ENCODE measurements at regions not wholly inside any gene's neighbourhood (a gene's known extent, or its start where the extent isn't known, plus 50 kb on each side); places are given as distances from the start of the nearest gene placed in this dataset.

DNA sequence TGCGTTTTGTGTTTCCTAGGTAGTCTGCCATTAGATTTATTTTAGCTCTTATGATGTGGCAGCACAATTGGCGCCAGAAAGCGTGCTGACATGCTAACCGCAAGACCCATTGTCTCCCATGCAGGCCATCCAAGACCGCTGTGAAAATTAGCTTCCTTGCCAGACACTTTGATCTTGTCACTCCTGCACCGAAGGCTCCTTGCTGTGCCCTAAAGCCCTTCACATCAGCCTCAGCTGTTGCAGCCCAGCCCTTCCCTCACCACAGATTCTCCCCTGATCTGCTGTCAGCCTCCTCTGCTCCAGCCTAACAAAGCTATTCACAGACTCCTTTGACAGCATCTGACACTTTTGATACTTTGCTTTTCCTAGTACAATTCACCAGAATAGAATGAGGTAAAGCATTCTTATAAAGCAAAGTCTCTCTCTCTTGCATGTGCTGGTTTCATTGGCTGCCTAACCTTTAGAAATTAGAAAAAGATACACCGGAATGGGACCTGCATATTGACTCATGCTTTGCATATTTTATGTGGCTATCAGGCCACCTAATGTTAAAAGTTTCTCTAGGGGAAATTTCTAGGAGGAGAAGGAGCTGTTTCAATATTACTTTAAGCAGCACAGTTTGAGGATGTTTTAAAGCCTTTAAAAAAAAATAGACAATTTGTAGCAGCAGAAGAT, 280.3 kb upstream of the FMN2 start:
- TF ChIP-seq, protein P1, sequence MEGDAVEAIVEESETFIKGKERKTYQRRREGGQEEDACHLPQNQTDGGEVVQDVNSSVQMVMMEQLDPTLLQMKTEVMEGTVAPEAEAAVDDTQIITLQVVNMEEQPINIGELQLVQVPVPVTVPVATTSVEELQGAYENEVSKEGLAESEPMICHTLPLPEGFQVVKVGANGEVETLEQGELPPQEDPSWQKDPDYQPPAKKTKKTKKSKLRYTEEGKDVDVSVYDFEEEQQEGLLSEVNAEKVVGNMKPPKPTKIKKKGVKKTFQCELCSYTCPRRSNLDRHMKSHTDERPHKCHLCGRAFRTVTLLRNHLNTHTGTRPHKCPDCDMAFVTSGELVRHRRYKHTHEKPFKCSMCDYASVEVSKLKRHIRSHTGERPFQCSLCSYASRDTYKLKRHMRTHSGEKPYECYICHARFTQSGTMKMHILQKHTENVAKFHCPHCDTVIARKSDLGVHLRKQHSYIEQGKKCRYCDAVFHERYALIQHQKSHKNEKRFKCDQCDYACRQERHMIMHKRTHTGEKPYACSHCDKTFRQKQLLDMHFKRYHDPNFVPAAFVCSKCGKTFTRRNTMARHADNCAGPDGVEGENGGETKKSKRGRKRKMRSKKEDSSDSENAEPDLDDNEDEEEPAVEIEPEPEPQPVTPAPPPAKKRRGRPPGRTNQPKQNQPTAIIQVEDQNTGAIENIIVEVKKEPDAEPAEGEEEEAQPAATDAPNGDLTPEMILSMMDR (IDR thresholded peaks at IDR 0.05) = no peak
- no peak for TF ChIP-seq POLR2AphosphoS5 (IDR thresholded peaks at IDR 0.05)
- TF ChIP-seq POLR2A (IDR thresholded peaks at IDR 0.05) = no peak
- TF ChIP-seq EP300 (IDR thresholded peaks at IDR 0.05) = no peak
- intact Hi-C loops (cut with DNase I; ENCODE audit: low total_unique reads) = no loop called here
- Histone ChIP-seq H3K36me3 (no peaks in the 10 kb centered on the region), H3K4me3 (no peak overlapping the region), H3K9me3 (no peaks in the 10 kb centered on the region), H3K27ac (peak overlapping the region in 1 of 5 donors; percentile 13), H3K27me3 (no peaks in the 10 kb centered on the region), H3K4me1 (peaks cover 0 to 47% (median 19%) of the 10 kb centered on the region in 4 donors)
- WGBS, 5 donors = 73 to 83% (median 78%) methylated on average over 7 of the region's 7 CpGs
- DNase-seq = no peak

DNA sequence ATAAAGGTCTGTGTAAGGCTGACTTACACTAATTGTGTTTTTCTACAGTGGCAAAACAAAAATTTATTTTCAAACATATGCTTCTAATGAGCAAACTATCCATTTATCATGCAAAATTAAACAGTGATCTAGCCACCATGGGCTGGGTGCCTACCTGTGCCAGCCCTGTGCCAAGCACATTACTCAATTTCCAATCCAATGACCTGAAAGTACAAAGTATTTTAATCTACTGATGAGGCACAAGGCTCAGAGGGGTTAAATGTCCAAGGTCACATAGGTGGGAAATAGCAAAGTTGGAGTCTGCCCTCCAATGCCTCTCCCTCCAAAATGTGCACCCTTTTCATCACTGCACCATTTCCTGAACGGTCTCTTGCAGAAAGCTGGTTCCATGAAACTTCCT, 279.1 kb upstream of the FMN2 start:
- intact Hi-C loops (cut with DNase I; ENCODE audit: low total_unique reads) = no loop called here
- no peaks in the 10 kb centered on the region for H3K9me3 ChIP-seq
- no peak overlapping the region for H3K4me3 ChIP-seq
- TF ChIP-seq POLR2AphosphoS5 (IDR thresholded peaks at IDR 0.05) (no peak), POLR2A (IDR thresholded peaks at IDR 0.05) (no peak), EP300 (IDR thresholded peaks at IDR 0.05) (no peak)
- TF ChIP-seq, protein P1 (IDR thresholded peaks at IDR 0.05) = no peak
- WGBS, 5 donors = 84 to 100% (median 94%) methylated on average over 1 of the region's 1 CpG
- H3K36me3 ChIP-seq = no peaks in the 10 kb centered on the region
- H3K4me1 ChIP-seq = peaks cover 6 to 47% (median 29%) of the 10 kb centered on the region in 4 donors
- no peaks in the 10 kb centered on the region for H3K27me3 ChIP-seq
- H3K27ac ChIP-seq = no peak overlapping the region
- no peak for DNase-seq

DNA sequence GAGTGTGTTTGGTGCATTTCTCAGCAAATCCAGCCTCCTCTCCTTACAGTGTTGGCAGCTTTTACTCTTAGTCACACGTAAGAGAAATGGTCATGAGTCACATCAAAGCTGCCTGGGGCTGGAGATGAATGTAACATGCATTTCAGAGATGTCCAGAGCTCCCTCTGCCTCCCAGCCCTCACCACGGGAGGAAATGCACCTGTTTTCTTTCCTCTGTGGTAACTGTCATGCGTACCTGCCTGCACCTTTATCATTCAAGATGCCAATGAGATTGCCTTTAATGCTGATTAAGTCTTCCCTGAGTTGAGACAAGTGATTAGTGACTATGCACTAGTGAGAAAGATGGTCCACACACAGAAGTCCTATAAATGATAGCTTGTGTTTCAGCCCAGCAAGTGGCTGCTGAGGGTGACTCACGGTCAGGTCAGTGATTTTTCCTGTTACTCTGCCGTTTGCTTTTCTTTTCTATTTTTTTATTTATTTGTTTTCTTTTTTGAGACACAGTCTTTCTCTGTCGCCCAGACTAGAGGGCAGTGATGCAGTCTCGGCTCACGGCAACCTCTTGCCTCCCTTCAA, 277.3 kb upstream of the FMN2 start:
- DNase-seq = peak in 1 of 2 donors; percentile 46
- no peak for TF ChIP-seq POLR2A (IDR thresholded peaks at IDR 0.05)
- no peak for TF ChIP-seq EP300 (IDR thresholded peaks at IDR 0.05)
- TF ChIP-seq POLR2AphosphoS5 (IDR thresholded peaks at IDR 0.05) = peak in 1 of 3 donors; percentile 40
- Histone ChIP-seq H3K27me3 (no peaks in the 10 kb centered on the region), H3K4me3 (no peak overlapping the region), H3K27ac (peak overlapping the region in 4 of 5 donors; percentile 15 to 86 (median 42)), H3K4me1 (peaks cover 6 to 43% (median 31%) of the 10 kb centered on the region in 4 donors), H3K36me3 (no peaks in the 10 kb centered on the region), H3K9me3 (no peaks in the 10 kb centered on the region)
- WGBS, 5 donors = 35 to 49% (median 42%) methylated on average over 8 of the region's 8 CpGs
- intact Hi-C loops (cut with DNase I; ENCODE audit: low total_unique reads) = no loop called here

DNA sequence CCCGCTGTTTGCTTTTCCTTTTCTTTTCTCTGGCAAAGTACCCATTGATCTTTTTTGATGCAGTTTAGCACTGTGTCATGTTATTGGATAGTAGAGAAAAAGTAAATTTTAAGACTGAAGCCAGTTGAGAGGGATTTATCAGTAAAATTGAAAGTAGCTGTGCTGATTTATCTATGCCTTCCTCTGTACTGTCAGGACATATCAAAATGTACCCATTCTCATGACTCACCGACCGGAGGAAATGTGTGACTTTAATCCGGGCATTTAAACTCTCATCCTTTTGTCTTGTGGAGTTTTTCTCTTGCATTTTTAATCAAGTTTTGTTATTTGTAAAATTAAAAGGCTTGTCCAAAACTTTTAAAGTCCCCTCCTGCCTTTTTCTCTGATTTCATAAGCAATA, 276.6 kb upstream of the FMN2 start:
- H3K27ac ChIP-seq = peak overlapping the region in 3 of 5 donors; percentile 15 to 86 (median 67)
- TF ChIP-seq POLR2A (IDR thresholded peaks at IDR 0.05) = no peak
- TF ChIP-seq EP300 (IDR thresholded peaks at IDR 0.05) = no peak
- TF ChIP-seq POLR2AphosphoS5 (IDR thresholded peaks at IDR 0.05) = no peak
- TF ChIP-seq, protein P1 (IDR thresholded peaks at IDR 0.05) = no peak
- H3K9me3 ChIP-seq = no peaks in the 10 kb centered on the region
- H3K4me3 ChIP-seq = no peak overlapping the region
- no peaks in the 10 kb centered on the region for H3K27me3 ChIP-seq
- DNase-seq = no peak
- intact Hi-C loops (cut with DNase I; ENCODE audit: low total_unique reads) = no loop called here
- 75 to 96% (median 87%) methylated on average over 4 of the region's 4 CpGs for WGBS, 5 donors
- H3K36me3 ChIP-seq = no peaks in the 10 kb centered on the region
- H3K4me1 ChIP-seq = peaks cover 6 to 43% (median 31%) of the 10 kb centered on the region in 4 donors

All from stomach (tissue), 8 donors.